Adrenal gland (tissue), 9 donors: ENCODE measurements at regions not wholly inside any gene's neighbourhood (a gene's known extent, or its start where the extent isn't known, plus 50 kb on each side); places are given as distances from the start of the nearest gene placed in this dataset.

ENCODE experiments used
- DNase-seq, 7 donors: peaks; one replicate each; pipeline ENCODE4 v3.0.0-alpha.2; 2019 to 2020
- H3K27ac ChIP-seq, 5 donors: fragments of 200-600 bp; sonication (generic) in 4 of 5; 1 replicate in 3 of 5; 2 replicates in 2 of 5; pipeline versions ENCODE4 v1.5.1 to v1.8.0; 2016 to 2020; ENCODE audit warnings: mild to moderate bottlenecking in 1 of 5
- H3K27me3 ChIP-seq: fragments of 200-600 bp; 2 replicates; pipeline ENCODE4 v1.8.0; 2021
- H3K36me3 ChIP-seq, 2 donors: fragments of 200-600 bp; replicated peaks in 1 of 2; 1 replicate in 1 of 2; 2 replicates in 1 of 2; pipeline versions ENCODE4 v1.5.1 to v1.8.0; 2018 to 2022
- H3K4me1 ChIP-seq, 2 donors: fragments of 200-600 bp; replicated peaks in 1 of 2; 1 replicate in 1 of 2; 2 replicates in 1 of 2; pipeline versions ENCODE4 v1.5.1 to v1.8.0; 2018 to 2021
- H3K4me3 ChIP-seq, 4 donors: fragments of 200-600 bp; sonication (generic) in 3 of 4; one replicate each; pipeline ENCODE4 v1.5.1; 2016 to 2018
- H3K9me3 ChIP-seq, 3 donors: fragments of 200-600 bp; sonication (generic) in 1 of 3; replicated peaks in 1 of 3; 1 replicate in 2 of 3; 2 replicates in 1 of 3; pipeline versions ENCODE4 v1.5.1 to v1.8.0; 2016 to 2021
- CTCF ChIP-seq, 6 experiments: fragments of 450-650 bp in 4 of 6; fragments of 200-600 bp in 2 of 6; sonication (generic) in 1 of 6; IDR thresholded peaks; 1 replicate in 5 of 6; 2 replicates in 1 of 6; pipeline versions ENCODE4 v1.5.1 to v1.8.0; 2016 to 2021; ENCODE audit warnings: antibody characterized with exemption in 6 of 6, mild to moderate bottlenecking in 2 of 6, moderate library complexity in 1 of 6
- POLR2A ChIP-seq, 2 donors: fragments of 450-650 bp; IDR thresholded peaks; one replicate each; pipeline ENCODE4 v1.6.1; 2017; ENCODE audit warnings: antibody characterized with exemption in 2 of 2, mild to moderate bottlenecking in 2 of 2, moderate library complexity in 1 of 2
- WGBS, 4 donors: extraction: QIAGEN DNeasy Blood & Tissue Kit in 2 of 4; methylation state at CpG; one replicate each; pipeline versions ENCODE4 v1.1.5 to v1.1.7; 2013 to 2017; 5-methylcytosine and 5-hydroxymethylcytosine counted together
- intact Hi-C, 2 donors: fragments of 100-400 bp; cut with DNase I; formaldehyde crosslinking; loops; one replicate each; pipeline versions ENCODE4 v1.14.1 to v1.15.0; 2022 to 2023
- donor health status: healthy with polysubstance abuse.
- donor health status: Bipolar disorder and iron deficiency.
- donor health status: DM: yes; HTN: yes; CAD: no.
- donor health status: DM: no; HTN: no; CAD: no.
- donor health status: DM: no; HTN: no; CAD: no.

GRCh38 chr3:194757647-194758061 lies 72.0 kb downstream of the FAM43A start:
- Histone ChIP-seq H3K4me1 (no peaks in the 10 kb centered on the region), H3K4me3 (no peak overlapping the region), H3K27me3 (no peaks in the 10 kb centered on the region), H3K9me3 (no peaks in the 10 kb centered on the region), H3K36me3 (no peaks in the 10 kb centered on the region), H3K27ac (no peak overlapping the region)
- intact Hi-C loops, result no loop called here
- 34 to 74% (median 54%) methylated on average over 2 of the region's 2 CpGs for WGBS, 4 donors
- no peak for TF ChIP-seq CTCF (IDR thresholded peaks at IDR 0.05)
- TF ChIP-seq POLR2A (IDR thresholded peaks at IDR 0.05), result no peak
- no peak for DNase-seq

GRCh38 chr3:194758716-194759115 lies 73.0 kb downstream of the FAM43A start:
- intact Hi-C loops, result no loop called here
- no peaks in the 10 kb centered on the region for H3K9me3 ChIP-seq

GRCh38 chr3:194760494-194761137 lies 74.9 kb downstream of the FAM43A start:
- Histone ChIP-seq H3K27me3 (no peaks in the 10 kb centered on the region), H3K4me1 (no peaks in the 10 kb centered on the region), H3K9me3 (no peaks in the 10 kb centered on the region), H3K27ac (no peak overlapping the region), H3K36me3 (no peaks in the 10 kb centered on the region), H3K4me3 (no peak overlapping the region)
- 67 to 74% (median 69%) methylated on average over 9 of the region's 9 CpGs for WGBS, 4 donors
- intact Hi-C loops, result no loop called here
- DNase-seq, result no peak
- no peak for TF ChIP-seq CTCF (IDR thresholded peaks at IDR 0.05)
- TF ChIP-seq POLR2A (IDR thresholded peaks at IDR 0.05), result no peak

More at GRCh38 chr3:194758716-194759115, 73.0 kb downstream of the FAM43A start:
- Histone ChIP-seq H3K4me1 (no peaks in the 10 kb centered on the region), H3K27me3 (no peaks in the 10 kb centered on the region), H3K4me3 (no peak overlapping the region), H3K27ac (no peak overlapping the region), H3K36me3 (no peaks in the 10 kb centered on the region)
- WGBS, 4 donors, result 68 to 87% (median 80%) methylated on average over 2 of the region's 2 CpGs
- DNase-seq, result no peak
- TF ChIP-seq CTCF (IDR thresholded peaks at IDR 0.05), result no peak
- no peak for TF ChIP-seq POLR2A (IDR thresholded peaks at IDR 0.05)

- H3K27ac ChIP-seq, result no peak overlapping the region
Measured at GRCh38 chr3:194761384-194761783, 75.7 kb downstream of the FAM43A start.

GRCh38 chr3:194766845-194767244 lies 81.2 kb downstream of the FAM43A start:
- DNase-seq, result no peak
- H3K27ac ChIP-seq, result no peak overlapping the region
- intact Hi-C loops, result no loop called here
- H3K4me3 ChIP-seq, result no peak overlapping the region
- no peaks in the 10 kb centered on the region for H3K36me3 ChIP-seq
- H3K27me3 ChIP-seq, result no peaks in the 10 kb centered on the region
- peaks cover 0 to 7% of the 10 kb centered on the region in 2 donors for H3K4me1 ChIP-seq
- no peaks in the 10 kb centered on the region for H3K9me3 ChIP-seq
- TF ChIP-seq CTCF (IDR thresholded peaks at IDR 0.05) (no peak), POLR2A (IDR thresholded peaks at IDR 0.05) (no peak)
- 59 to 71% (median 65%) methylated on average over 7 of the region's 7 CpGs for WGBS, 4 donors

More at GRCh38 chr3:194761384-194761783, 75.7 kb downstream of the FAM43A start:
- intact Hi-C loops, result no loop called here
- WGBS, 4 donors, result 31 to 64% (median 41%) methylated on average over 1 to 3 of the region's 3 CpGs
- H3K27me3 ChIP-seq, result no peaks in the 10 kb centered on the region
- no peaks in the 10 kb centered on the region for H3K4me1 ChIP-seq
- no peak for TF ChIP-seq POLR2A (IDR thresholded peaks at IDR 0.05)
- H3K9me3 ChIP-seq, result no peaks in the 10 kb centered on the region
- no peak overlapping the region for H3K4me3 ChIP-seq
- DNase-seq, result peak in 1 of 7 donors; percentile 57
- H3K36me3 ChIP-seq, result no peaks in the 10 kb centered on the region
